Pons (tissue), 1 donor: ENCODE measurements at regions not wholly inside any gene's neighbourhood (a gene's known extent, or its start where the extent isn't known, plus 50 kb on each side); places are given as distances from the start of the nearest gene placed in this dataset.
"Not testable (repeated sequence)": the region's sequence is repeated elsewhere in the genome, so short reads cannot be mapped to it uniquely, and the experiment has no call there.

ENCODE experiments used
- DNase-seq: peaks from one replicate; pipeline ENCODE4 v3.0.0-alpha.2; 2016; ENCODE audit warnings: low spot score

GRCh38 chr22:48078825-48079224 lies 1316.4 kb downstream of the TBC1D22A start:
- no peak for DNase-seq

- DNase-seq = no peak
These were observed 1315.2 kb downstream of the TBC1D22A start for GRCh38 chr22:48077699-48078098.

GRCh38 chr22:48076008-48076407 lies 1313.6 kb downstream of the TBC1D22A start:
- no peak for DNase-seq

- no peak for DNase-seq
These were observed 1313.2 kb downstream of the TBC1D22A start for GRCh38 chr22:48075604-48076003.

- no peak for DNase-seq
These were observed 1310.3 kb downstream of the TBC1D22A start for GRCh38 chr22:48072777-48073176.

GRCh38 chr22:48071828-48072227 lies 1309.4 kb downstream of the TBC1D22A start:
- DNase-seq = no peak

GRCh38 chr22:48071305-48071704 lies 1308.9 kb downstream of the TBC1D22A start:
- DNase-seq = no peak

- no peak for DNase-seq
These were observed 1308.3 kb downstream of the TBC1D22A start for GRCh38 chr22:48070760-48071159.

GRCh38 chr22:48070083-48070482 lies 1307.6 kb downstream of the TBC1D22A start:
- DNase-seq = no peak

- no peak for DNase-seq
These were observed 1306.8 kb downstream of the TBC1D22A start for GRCh38 chr22:48069256-48069655.

GRCh38 chr22:48068323-48068885 lies 1306.0 kb downstream of the TBC1D22A start:
- DNase-seq = no peak

GRCh38 chr22:48065892-48066291 lies 1303.4 kb downstream of the TBC1D22A start:
- DNase-seq = no peak

GRCh38 chr22:48061726-48062125 lies 1299.3 kb downstream of the TBC1D22A start:
- DNase-seq = no peak

- no peak for DNase-seq
These were observed 1297.8 kb downstream of the TBC1D22A start for GRCh38 chr22:48060266-48060665.

- not testable (repeated sequence) for DNase-seq
These were observed 1297.1 kb downstream of the TBC1D22A start for GRCh38 chr22:48059521-48059920.

GRCh38 chr22:48057116-48057835 lies 1294.8 kb downstream of the TBC1D22A start:
- no peak for DNase-seq

GRCh38 chr22:48055827-48056226 lies 1293.4 kb downstream of the TBC1D22A start:
- DNase-seq = no peak

GRCh38 chr22:48055185-48055584 lies 1292.7 kb downstream of the TBC1D22A start:
- no peak for DNase-seq

GRCh38 chr22:48054596-48054995 lies 1292.1 kb downstream of the TBC1D22A start:
- DNase-seq = no peak

GRCh38 chr22:48053973-48054372 lies 1291.5 kb downstream of the TBC1D22A start:
- DNase-seq = no peak

- no peak for DNase-seq
These were observed 1291.0 kb downstream of the TBC1D22A start for GRCh38 chr22:48053486-48053885.

- DNase-seq = no peak
These were observed 1290.1 kb downstream of the TBC1D22A start for GRCh38 chr22:48052621-48052890.

- no peak for DNase-seq
These were observed 1289.6 kb downstream of the TBC1D22A start for GRCh38 chr22:48051796-48052620.
